ENCODE measurements at regions not wholly inside any gene's neighbourhood (a gene's known extent, or its start where the extent isn't known, plus 50 kb on each side); places are given as distances from the start of the nearest gene placed in this dataset.

- TF ChIP-seq POLR2AphosphoS5 (IDR thresholded peaks at IDR 0.05), result no peak
- TF ChIP-seq CTCF (IDR thresholded peaks at IDR 0.05), result no peak
Measured at GRCh38 chr1:244205171-244205570, 154.1 kb downstream of the ZBTB18 start.

Measured in esophagus muscularis mucosa (tissue), 3 donors.